Smooth muscle cell (in vitro differentiated cells): ENCODE measurements at regions not wholly inside any gene's neighbourhood (a gene's known extent, or its start where the extent isn't known, plus 50 kb on each side); places are given as distances from the start of the nearest gene placed in this dataset.

ENCODE experiments used
- DNase-seq: peaks from one replicate; lab custom pipeline; 2025; ENCODE audit not compliant: unreplicated experiment; lab: John Stamatoyannopoulos, UW
- H2AFZ ChIP-seq: fragments of 200-600 bp; sonication (generic); 2 replicates; pipeline ENCODE4 v1.6.0; 2016; ENCODE audit warnings: antibody characterized with exemption, low read depth, mild to moderate bottlenecking
- H3F3A ChIP-seq: fragments of 200-600 bp; sonication (generic); 2 replicates; pipeline ENCODE4 v1.6.0; 2017; ENCODE audit warnings: antibody characterized with exemption, low read depth
- H3K27ac ChIP-seq: fragments of 200-600 bp; sonication (generic); 2 replicates; pipeline ENCODE4 v1.5.1; 2016; ENCODE audit warnings: low read depth, mild to moderate bottlenecking
- H3K27me3 ChIP-seq: fragments of 200-600 bp; sonication (generic); 2 replicates; pipeline ENCODE4 v1.6.1; 2016; ENCODE audit warnings: low read depth, mild to moderate bottlenecking
- H3K36me3 ChIP-seq: fragments of 200-600 bp; sonication (generic); 2 replicates; pipeline ENCODE4 v1.5.1; 2016; ENCODE audit warnings: low read depth
- H3K4me1 ChIP-seq: fragments of 200-600 bp; sonication (generic); 2 replicates; pipeline ENCODE4 v1.5.1; 2016; ENCODE audit warnings: low read depth
- H3K4me2 ChIP-seq: fragments of 200-600 bp; sonication (generic); 2 replicates; pipeline ENCODE4 v1.6.0; 2016; ENCODE audit warnings: mild to moderate bottlenecking
- H3K4me3 ChIP-seq: fragments of 200-600 bp; sonication (generic); 2 replicates; pipeline ENCODE4 v1.5.1; 2016; ENCODE audit warnings: mild to moderate bottlenecking
- H3K79me2 ChIP-seq: fragments of 200-600 bp; sonication (generic); 2 replicates; pipeline ENCODE4 v1.6.0; 2016; ENCODE audit warnings: low read depth, mild to moderate bottlenecking
- H3K9ac ChIP-seq: fragments of 200-600 bp; sonication (generic); 2 replicates; pipeline ENCODE4 v1.6.0; 2016; ENCODE audit warnings: low read depth
- H3K9me3 ChIP-seq: fragments of 200-600 bp; sonication (generic); replicated peaks from 2 replicates; pipeline ENCODE4 v1.5.1; 2016; ENCODE audit warnings: low read depth
- H4K20me1 ChIP-seq: fragments of 200-600 bp; sonication (generic); 2 replicates; pipeline ENCODE4 v1.6.0; 2016; ENCODE audit warnings: low read depth
- WGBS: methylation state at CpG from one replicate; pipeline ENCODE4 v1.1.7; 2016; ENCODE audit warnings: low lambda C conversion rate; 5-methylcytosine and 5-hydroxymethylcytosine counted together
- TF ChIP-seq, protein P1 (sequence below): fragments of 200-600 bp; sonication (generic); IDR thresholded peaks from 2 replicates; pipeline ENCODE4 v1.5.1; 2017; ENCODE audit warnings: borderline replicate concordance, mild to moderate bottlenecking, antibody characterized with exemption; ENCODE audit not compliant: insufficient read depth, poor library complexity, severe bottlenecking

DNA sequence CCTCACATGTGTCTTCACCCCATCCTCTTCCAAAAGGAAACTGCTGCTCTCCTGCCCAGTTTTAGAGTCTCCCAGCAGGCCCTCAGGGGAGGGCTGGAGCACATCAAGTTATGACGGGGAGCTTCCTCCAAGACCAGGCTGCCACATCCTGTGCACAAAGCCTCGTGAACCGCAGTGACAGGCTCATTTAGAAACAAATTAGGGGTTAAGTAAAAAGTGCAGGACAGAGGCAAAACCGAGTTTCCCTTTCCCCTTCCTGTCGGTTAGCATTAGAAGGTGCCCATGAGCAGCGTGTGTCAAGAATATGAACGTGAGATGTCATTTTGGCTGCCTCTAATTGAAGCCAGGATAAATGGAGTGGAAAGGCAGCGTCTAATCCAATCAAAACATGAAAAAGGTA lies 199.7 kb downstream of the ARRDC4 start:
- H3K4me3 ChIP-seq, result no peak overlapping the region
- H3K9ac ChIP-seq, result no peak overlapping the region
- no peaks in the 10 kb centered on the region for H3K79me2 ChIP-seq
- no peaks in the 10 kb centered on the region for H4K20me1 ChIP-seq
- no peak overlapping the region for H3K27ac ChIP-seq
- no peaks in the 10 kb centered on the region for H3F3A ChIP-seq
- H3K4me1 ChIP-seq, result no peaks in the 10 kb centered on the region
- H2AFZ ChIP-seq, result no peak overlapping the region
- no peaks in the 10 kb centered on the region for H3K36me3 ChIP-seq
- WGBS, result 69% methylated on average over 8 of the region's 8 CpGs
- no peak overlapping the region for H3K4me2 ChIP-seq
- H3K27me3 ChIP-seq, result no peaks in the 10 kb centered on the region
- no peak for DNase-seq
- TF ChIP-seq, protein P1, sequence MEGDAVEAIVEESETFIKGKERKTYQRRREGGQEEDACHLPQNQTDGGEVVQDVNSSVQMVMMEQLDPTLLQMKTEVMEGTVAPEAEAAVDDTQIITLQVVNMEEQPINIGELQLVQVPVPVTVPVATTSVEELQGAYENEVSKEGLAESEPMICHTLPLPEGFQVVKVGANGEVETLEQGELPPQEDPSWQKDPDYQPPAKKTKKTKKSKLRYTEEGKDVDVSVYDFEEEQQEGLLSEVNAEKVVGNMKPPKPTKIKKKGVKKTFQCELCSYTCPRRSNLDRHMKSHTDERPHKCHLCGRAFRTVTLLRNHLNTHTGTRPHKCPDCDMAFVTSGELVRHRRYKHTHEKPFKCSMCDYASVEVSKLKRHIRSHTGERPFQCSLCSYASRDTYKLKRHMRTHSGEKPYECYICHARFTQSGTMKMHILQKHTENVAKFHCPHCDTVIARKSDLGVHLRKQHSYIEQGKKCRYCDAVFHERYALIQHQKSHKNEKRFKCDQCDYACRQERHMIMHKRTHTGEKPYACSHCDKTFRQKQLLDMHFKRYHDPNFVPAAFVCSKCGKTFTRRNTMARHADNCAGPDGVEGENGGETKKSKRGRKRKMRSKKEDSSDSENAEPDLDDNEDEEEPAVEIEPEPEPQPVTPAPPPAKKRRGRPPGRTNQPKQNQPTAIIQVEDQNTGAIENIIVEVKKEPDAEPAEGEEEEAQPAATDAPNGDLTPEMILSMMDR, result no peak
- H3K9me3 ChIP-seq, result no peaks in the 10 kb centered on the region

DNA sequence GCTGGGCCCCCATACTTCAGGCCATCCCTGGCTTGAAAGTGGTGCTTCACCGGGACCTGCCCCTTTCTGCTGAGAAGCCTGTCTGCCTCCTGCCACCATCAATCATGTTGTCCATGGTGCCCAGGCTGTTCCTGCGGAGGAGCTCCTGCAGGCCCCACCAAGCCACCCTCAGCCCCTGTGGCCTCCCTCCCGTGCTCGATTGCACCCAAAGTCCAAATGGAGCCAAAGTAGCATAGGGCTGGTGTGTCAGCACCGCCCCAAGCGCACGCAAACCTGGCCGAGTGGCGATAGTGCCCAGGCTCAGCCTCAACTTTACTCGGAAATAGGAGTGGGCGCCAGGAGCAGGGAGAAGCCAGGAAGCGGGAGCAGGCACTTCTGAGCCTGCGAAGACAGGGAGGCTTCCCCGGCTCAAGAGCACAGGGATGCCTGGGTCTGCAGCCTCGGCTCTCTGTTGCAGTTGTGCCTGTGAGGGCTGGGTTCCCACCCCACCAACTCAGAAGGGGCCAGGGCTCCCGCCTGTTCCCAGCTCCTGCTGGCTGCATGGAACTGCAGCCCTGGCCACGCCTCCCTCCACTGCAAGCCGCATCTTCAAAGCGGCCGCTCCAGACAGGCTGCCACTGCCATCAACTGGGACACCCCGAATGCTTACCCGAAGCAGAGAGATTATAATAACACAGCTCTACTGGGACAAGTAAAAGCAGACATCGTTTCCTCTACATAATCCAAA lies 203.0 kb downstream of the ARRDC4 start:
- TF ChIP-seq, protein P1, result no peak
- Histone ChIP-seq H3K4me2 (no peak overlapping the region), H4K20me1 (no peaks in the 10 kb centered on the region), H3K9ac (no peak overlapping the region), H3K79me2 (no peaks in the 10 kb centered on the region), H3K9me3 (no peaks in the 10 kb centered on the region), H3K4me3 (no peak overlapping the region), H3K27me3 (no peaks in the 10 kb centered on the region), H3F3A (no peaks in the 10 kb centered on the region), H2AFZ (no peak overlapping the region), H3K27ac (no peak overlapping the region), H3K4me1 (no peaks in the 10 kb centered on the region), H3K36me3 (no peaks in the 10 kb centered on the region)
- WGBS, result 92% methylated on average over 23 of the region's 23 CpGs
- no peak for DNase-seq

DNA sequence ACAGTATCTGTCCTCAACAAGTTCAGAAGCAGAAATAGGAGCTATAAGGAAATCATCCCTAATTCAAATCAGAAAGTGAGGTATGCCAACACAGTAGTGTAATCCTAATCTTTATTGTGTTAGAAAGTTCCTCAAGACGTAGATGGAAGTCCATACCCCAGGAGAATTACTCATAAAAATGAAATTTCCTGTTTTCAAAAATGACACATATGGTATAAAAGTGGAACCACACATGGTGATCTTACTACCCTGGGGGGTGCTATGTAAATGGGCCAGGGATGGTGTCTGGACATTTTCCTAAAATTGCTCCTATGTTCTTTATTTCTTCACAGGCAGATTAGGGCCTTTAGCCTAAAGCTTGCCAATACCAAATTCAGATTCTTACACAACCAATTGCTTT lies 204.1 kb downstream of the ARRDC4 start:
- Histone ChIP-seq H4K20me1 (no peaks in the 10 kb centered on the region), H3K79me2 (no peaks in the 10 kb centered on the region), H3K4me1 (no peaks in the 10 kb centered on the region), H3K4me3 (no peak overlapping the region), H3K27me3 (no peaks in the 10 kb centered on the region), H2AFZ (no peak overlapping the region), H3K4me2 (no peak overlapping the region), H3K9me3 (no peaks in the 10 kb centered on the region), H3K27ac (no peak overlapping the region), H3F3A (no peaks in the 10 kb centered on the region), H3K36me3 (no peaks in the 10 kb centered on the region), H3K9ac (no peak overlapping the region)
- DNase-seq, result no peak
- TF ChIP-seq, protein P1, result no peak
- WGBS, result 73% methylated on average over 1 of the region's 1 CpG

DNA sequence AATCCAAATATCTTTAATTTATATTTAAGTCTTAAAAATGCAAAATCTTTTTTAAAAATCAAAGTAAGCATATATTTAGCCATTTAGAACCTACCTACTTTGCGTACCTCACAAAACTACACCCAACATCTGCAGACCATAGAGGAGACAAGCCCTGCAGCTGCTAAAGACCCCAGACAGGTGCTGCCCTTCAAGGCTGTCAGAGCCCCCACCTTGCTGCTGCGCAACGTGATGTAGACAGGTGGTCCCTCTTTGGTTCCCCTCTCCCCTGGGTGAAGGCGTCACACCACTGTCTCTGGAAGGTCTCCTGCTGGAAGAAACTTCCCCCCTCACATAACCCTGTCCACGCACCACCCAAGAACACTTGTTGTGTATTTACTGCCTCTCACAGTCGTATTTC lies 204.5 kb downstream of the ARRDC4 start:
- H4K20me1 ChIP-seq, result no peaks in the 10 kb centered on the region
- no peak overlapping the region for H3K9ac ChIP-seq
- H3K27ac ChIP-seq, result no peak overlapping the region
- WGBS, result 89% methylated on average over 6 of the region's 6 CpGs
- H3K79me2 ChIP-seq, result no peaks in the 10 kb centered on the region
- no peaks in the 10 kb centered on the region for H3K27me3 ChIP-seq
- H3K4me1 ChIP-seq, result no peaks in the 10 kb centered on the region
- no peak overlapping the region for H3K4me2 ChIP-seq
- DNase-seq, result no peak
- no peak overlapping the region for H3K4me3 ChIP-seq
- no peak overlapping the region for H2AFZ ChIP-seq
- TF ChIP-seq, protein P1, result no peak
- no peaks in the 10 kb centered on the region for H3F3A ChIP-seq
- no peaks in the 10 kb centered on the region for H3K9me3 ChIP-seq
- H3K36me3 ChIP-seq, result no peaks in the 10 kb centered on the region
